GM23248 (cell line): ENCODE measurements at regions not wholly inside any gene's neighbourhood (a gene's known extent, or its start where the extent isn't known, plus 50 kb on each side); places are given as distances from the start of the nearest gene placed in this dataset.

Source experiments
- EZH2 ChIP-seq: fragments of 200-600 bp; sonication (generic); IDR thresholded peaks from 2 replicates; pipeline ENCODE4 v1.6.1; 2018; ENCODE audit warnings: antibody characterized with exemption, mild to moderate bottlenecking; ENCODE audit not compliant: insufficient read depth, poor library complexity, severe bottlenecking
- EZH2phosphoT487 ChIP-seq: fragments of 200-600 bp; sonication (generic); IDR thresholded peaks from 2 replicates; pipeline ENCODE4 v1.6.1; 2018; ENCODE audit warnings: antibody characterized with exemption, moderate library complexity, mild to moderate bottlenecking, low read depth; ENCODE audit not compliant: insufficient read depth

GRCh38 chr13:107266657-107267056, 698.7 kb upstream of the ARGLU1 start:
- TF ChIP-seq EZH2phosphoT487 (no peak), EZH2 (no peak)
